H1 (cell line): ENCODE measurements at regions not wholly inside any gene's neighbourhood (a gene's known extent, or its start where the extent isn't known, plus 50 kb on each side); places are given as distances from the start of the nearest gene placed in this dataset.
A peak's percentile ranks its signal among the peaks of the same experiment; 100 is the strongest.

ENCODE experiments used
- CTCF ChIA-PET: fragments of 300-600 bp; sonication (Branson Sonifier 250); formaldehyde crosslinking; loops from one replicate; lab custom pipeline; 2021; ENCODE audit not compliant: partially characterized antibody; lab: Charles Lee
- POLR2A ChIA-PET: fragments of 300-600 bp; sonication (Branson Sonifier 250); formaldehyde crosslinking; loops from one replicate; lab custom pipeline; 2021; ENCODE audit warnings: inconsistent platforms; ENCODE audit not compliant: partially characterized antibody; lab: Charles Lee
- DNase-seq, 2 experiments: peaks; one replicate each; pipeline versions ENCODE4 v3.0.0 to v3.0.0-alpha.2; 2010 to 2022; ENCODE audit warnings: low spot score in 2 of 2, low read depth in 1 of 2, mixed read lengths in 1 of 2
- FAIRE-seq: peaks from 2 replicates; lab custom pipeline; 2011; peaks lifted over from hg19 to GRCh38; lab: Jason Lieb, UNC
- H2AFZ ChIP-seq: 2 replicates; pipeline ENCODE4 v1.8.1; 2012; ENCODE audit warnings: low read length, inconsistent platforms
- H2AK5ac ChIP-seq: 2 replicates; pipeline ENCODE4 v1.6.1; 2013; ENCODE audit warnings: low read depth, low read length
- H2BK120ac ChIP-seq: replicated peaks from 2 replicates; pipeline ENCODE3; 2013; ENCODE audit warnings: low read depth, low read length, inconsistent platforms
- H2BK12ac ChIP-seq: 2 replicates; pipeline ENCODE4 v1.6.1; 2013; ENCODE audit warnings: low read depth, low read length
- H2BK15ac ChIP-seq: 2 replicates; pipeline ENCODE4 v1.6.1; 2013; ENCODE audit warnings: low read length
- H2BK20ac ChIP-seq: 2 replicates; pipeline ENCODE4 v1.6.1; 2013; ENCODE audit warnings: low read length
- H2BK5ac ChIP-seq: 2 replicates; pipeline ENCODE4 v1.6.1; 2013; ENCODE audit warnings: low read depth, low read length
- H3K14ac ChIP-seq: 2 replicates; pipeline ENCODE4 v1.6.1; 2013; ENCODE audit warnings: inconsistent platforms; ENCODE audit not compliant: insufficient read length
- H3K18ac ChIP-seq: 2 replicates; pipeline ENCODE4 v1.6.1; 2013; ENCODE audit warnings: low read length; ENCODE audit errors: extremely low read depth
- H3K23ac ChIP-seq: 2 replicates; pipeline ENCODE4 v1.6.1; 2013; ENCODE audit warnings: inconsistent platforms; ENCODE audit not compliant: insufficient read length
- H3K23me2 ChIP-seq: 2 replicates; pipeline ENCODE4 v1.6.1; 2013; ENCODE audit warnings: low read depth, low read length
- H3K27ac ChIP-seq: 2 replicates; pipeline ENCODE4 v1.6.1; 2011; ENCODE audit warnings: low read depth, low read length, inconsistent platforms
- H3K27me3 ChIP-seq, 4 experiments: replicated peaks in 1 of 4; 1 replicate in 1 of 4; 2 replicates in 3 of 4; pipeline versions ENCODE4 v1.6.1 to v1.8.1; 2011 to 2013; ENCODE audit warnings: low read length in 3 of 4, mild to moderate bottlenecking in 3 of 4, inconsistent platforms in 2 of 4, mixed read lengths in 2 of 4, moderate library complexity in 1 of 4; ENCODE audit not compliant: control insufficient read depth in 3 of 4, insufficient read depth in 3 of 4; ENCODE audit errors: extremely low read depth in 1 of 4
- H3K36me3 ChIP-seq, 4 experiments: 2 replicates each; pipeline versions ENCODE4 v1.6.1 to v1.8.1; 2011 to 2013; ENCODE audit warnings: mild to moderate bottlenecking in 4 of 4, low read length in 3 of 4, moderate library complexity in 2 of 4, control low read depth in 1 of 4, inconsistent platforms in 1 of 4; ENCODE audit not compliant: insufficient read depth in 4 of 4, control insufficient read depth in 2 of 4
- H3K4ac ChIP-seq: replicated peaks from 2 replicates; pipeline ENCODE3; 2013; ENCODE audit warnings: low read length, low read depth, mixed read lengths, inconsistent platforms; ENCODE audit not compliant: insufficient read length
- H3K4me1 ChIP-seq, 4 experiments: replicated peaks in 1 of 4; 1 replicate in 1 of 4; 2 replicates in 3 of 4; pipeline versions ENCODE4 v1.6.1 to v1.8.1; 2011 to 2013; ENCODE audit warnings: low read length in 3 of 4, inconsistent platforms in 2 of 4, mixed read lengths in 1 of 4; ENCODE audit not compliant: insufficient read depth in 4 of 4, control insufficient read depth in 3 of 4
- H3K4me2 ChIP-seq, 2 experiments: 2 replicates each; pipeline versions ENCODE4 v1.6.1 to v1.8.1; 2011 to 2013; ENCODE audit warnings: low read depth in 2 of 2, low read length in 2 of 2, control low read depth in 1 of 2, inconsistent platforms in 1 of 2, mild to moderate bottlenecking in 1 of 2; ENCODE audit not compliant: insufficient read depth in 1 of 2
- H3K4me3 ChIP-seq, 4 experiments: fragments of 200-600, 300-600 bp in 1 of 4; sonication (generic), shearing (Covaris generic), sonication (Bioruptor Twin) in 1 of 4; 2 replicates each; pipeline versions ENCODE4 v1.5.1 to v1.8.1; 2011 to 2016; ENCODE audit warnings: low read length in 4 of 4, low read depth in 3 of 4, control low read depth in 2 of 4, inconsistent platforms in 2 of 4, mild to moderate bottlenecking in 2 of 4, mixed read lengths in 1 of 4, moderate library complexity in 1 of 4; ENCODE audit not compliant: insufficient read depth in 2 of 4; ENCODE audit errors: extremely low read depth in 1 of 4
- H3K56ac ChIP-seq: replicated peaks from 2 replicates; pipeline ENCODE3; 2013; ENCODE audit warnings: low read depth, mild to moderate bottlenecking, mixed read lengths, low read length, inconsistent platforms; ENCODE audit not compliant: insufficient read length
- H3K79me1 ChIP-seq: 2 replicates; pipeline ENCODE4 v1.6.1; 2013; ENCODE audit warnings: low read depth, low read length, control low read depth
- H3K79me2 ChIP-seq, 2 experiments: 2 replicates each; pipeline versions ENCODE4 v1.6.1 to v1.8.1; 2012 to 2013; ENCODE audit warnings: low read length in 2 of 2, mild to moderate bottlenecking in 2 of 2, inconsistent platforms in 1 of 2; ENCODE audit not compliant: insufficient read depth in 2 of 2, control insufficient read depth in 1 of 2
- H3K9ac ChIP-seq, 4 experiments: replicated peaks in 1 of 4; 1 replicate in 1 of 4; 2 replicates in 3 of 4; pipeline versions ENCODE4 v1.6.1 to v1.8.1; 2011 to 2013; ENCODE audit warnings: low read depth in 3 of 4, low read length in 3 of 4, control low read depth in 2 of 4, mild to moderate bottlenecking in 2 of 4, moderate library complexity in 2 of 4, inconsistent platforms in 1 of 4; ENCODE audit errors: extremely low read depth in 1 of 4
- H3K9me3 ChIP-seq, 2 experiments: 2 replicates each; pipeline versions ENCODE4 v1.6.1 to v1.8.1; 2012 to 2013; ENCODE audit warnings: mild to moderate bottlenecking in 2 of 2, moderate library complexity in 2 of 2, control low read depth in 1 of 2, inconsistent platforms in 1 of 2, low read depth in 1 of 2, low read length in 1 of 2, mixed read lengths in 1 of 2; ENCODE audit not compliant: insufficient read depth in 2 of 2
- H4K20me1 ChIP-seq, 2 experiments: replicated peaks in 1 of 2; 2 replicates each; pipeline versions ENCODE3 to v1.8.1; 2011 to 2013; ENCODE audit warnings: inconsistent platforms in 2 of 2, low read length in 2 of 2, mild to moderate bottlenecking in 1 of 2; ENCODE audit not compliant: insufficient read depth in 2 of 2, control insufficient read depth in 1 of 2
- H4K5ac ChIP-seq: 2 replicates; pipeline ENCODE4 v1.6.1; 2013; ENCODE audit warnings: low read length, low read depth, mixed read lengths, inconsistent platforms; ENCODE audit not compliant: insufficient read length
- H4K8ac ChIP-seq: 2 replicates; pipeline ENCODE4 v1.8.0; 2013; ENCODE audit warnings: mild to moderate bottlenecking, moderate library complexity, low read length, inconsistent platforms; ENCODE audit not compliant: insufficient read depth; ENCODE audit errors: extremely low read depth
- H4K91ac ChIP-seq: replicated peaks from 2 replicates; pipeline ENCODE3; 2013; ENCODE audit warnings: low read length, mixed read lengths, inconsistent platforms; ENCODE audit not compliant: insufficient read length
- GTF2F1 ChIP-seq: IDR thresholded peaks from 2 replicates; pipeline ENCODE4 v1.6.1; 2012; ENCODE audit warnings: low read depth, low read length, improper control_type of control experiment, borderline replicate concordance
- HDAC6 ChIP-seq: IDR thresholded peaks from one replicate; pipeline ENCODE4 v1.7.1; 2012; ENCODE audit warnings: low read depth, mild to moderate bottlenecking, inconsistent platforms, low read length, moderate library complexity
- NANOG ChIP-seq: IDR thresholded peaks from 2 replicates; pipeline ENCODE4 v1.6.1; 2011; ENCODE audit warnings: low read length, low read depth, mild to moderate bottlenecking, inconsistent platforms; ENCODE audit not compliant: insufficient read depth, poor library complexity, severe bottlenecking
- RAD21 ChIP-seq, 2 experiments: IDR thresholded peaks in 1 of 2; conservative IDR thresholded peaks in 1 of 2; 2 replicates each; pipeline ENCODE4 v1.6.1; 2011; ENCODE audit warnings: low read depth in 2 of 2, low read length in 2 of 2, improper control_type of control experiment in 1 of 2, inconsistent platforms in 1 of 2, mild to moderate bottlenecking in 1 of 2, moderate library complexity in 1 of 2
- SIN3A ChIP-seq, 2 experiments: IDR thresholded peaks in 1 of 2; conservative IDR thresholded peaks in 1 of 2; 2 replicates each; pipeline ENCODE4 v1.6.1; 2011 to 2012; ENCODE audit warnings: low read length in 2 of 2, improper control_type of control experiment in 1 of 2, low read depth in 1 of 2, mild to moderate bottlenecking in 1 of 2
- SP4 ChIP-seq: IDR thresholded peaks from 2 replicates; pipeline ENCODE4 v1.6.1; 2012; ENCODE audit warnings: low read length, inconsistent platforms
- TAF7 ChIP-seq: optimal IDR thresholded peaks from 2 replicates; pipeline ENCODE3; 2011; ENCODE audit warnings: low read depth, mild to moderate bottlenecking, inconsistent platforms, low read length, moderate library complexity, borderline replicate concordance
- WGBS, 2 experiments: shearing (Covaris generic) in 1 of 2; methylation state at CpG; one replicate each; pipeline versions ENCODE4 v1.1.6 to v1.1.7; 2013 to 2015; ENCODE audit warnings: low lambda C conversion rate in 2 of 2, mixed read lengths in 2 of 2, inconsistent platforms in 1 of 2, low coverage in 1 of 2, missing lambda C conversion rate in 1 of 2; ENCODE audit not compliant: insufficient replicate concordance in 2 of 2, insufficient coverage in 1 of 2, insufficient read length in 1 of 2; ENCODE audit errors: extremely low coverage in 1 of 2, missing lambda C conversion rate in 1 of 2; 5-methylcytosine and 5-hydroxymethylcytosine counted together

GRCh38 chr14:97571866-97572555 lies 774.8 kb downstream of the VRK1 start:
- Histone ChIP-seq H3K23me2 (no peaks in the 10 kb centered on the region), H3K4ac (no peak overlapping the region), H3K9ac (no peak overlapping the region), H2BK5ac (no peak overlapping the region), H3K4me2 (no peak overlapping the region), H3K18ac (no peak overlapping the region), H4K20me1 (no peaks in the 10 kb centered on the region), H3K56ac (no peak overlapping the region), H2AFZ (no peak overlapping the region), H3K23ac (no peak overlapping the region), H3K27ac (no peak overlapping the region), H3K9me3 (no peaks in the 10 kb centered on the region), H3K4me3 (no peak overlapping the region), H3K36me3 (no peaks in the 10 kb centered on the region), H2BK20ac (0 out of 2 replicates have a peak overlapping the region, but pooled peaks have one; percentile 55), H3K79me2 (no peaks in the 10 kb centered on the region), H4K5ac (no peak overlapping the region), H4K91ac (no peak overlapping the region), H3K4me1 (peaks cover 0 to 8% (median 5%) of the 10 kb centered on the region in 4 experiments; a peak in 4 of 7 replicates), H3K27me3 (no peaks in the 10 kb centered on the region), H2BK120ac (no peak overlapping the region), H2BK12ac (peak overlapping the region; percentile 10; the same call in 1 of the 2 replicates), H3K79me1 (no peaks in the 10 kb centered on the region), H4K8ac (0 out of 2 replicates have a peak overlapping the region, but pooled peaks have one; percentile 46), H3K14ac (no peak overlapping the region), H2AK5ac (no peak overlapping the region), H2BK15ac (no peak overlapping the region)
- CTCF ChIA-PET = interaction anchor here (0.6 to 0.7 kb wide), 2 partner anchors 184 to 209 kb away, joined by 3 read pairs; no protein-coding TSS in a partner anchor
- no peak for FAIRE-seq
- WGBS, 2 experiments = 94% methylated on average over 5 of the region's 5 CpGs; no CpG with 5 or more reads in 1 of the 2 experiments
- POLR2A ChIA-PET = no interaction called here
- no peak for DNase-seq
- TF ChIP-seq SIN3A (conservative IDR thresholded peaks at IDR 0.05 in 1 of 2, IDR thresholded peaks at IDR 0.05 in 1 of 2; ENCODE audit: low read depth in 1 of 2, low read length in 2 of 2) (no peak), TAF7 (no peak), HDAC6 (no peak), NANOG (no peak), GTF2F1 (no peak), RAD21 (IDR thresholded peaks at IDR 0.05 in 1 of 2, conservative IDR thresholded peaks at IDR 0.05 in 1 of 2; ENCODE audit: low read depth in 2 of 2, low read length in 2 of 2) (no peak), SP4 (no peak)
